ENCODE measurements at regions not wholly inside any gene's neighbourhood (a gene's known extent, or its start where the extent isn't known, plus 50 kb on each side); places are given as distances from the start of the nearest gene placed in this dataset.
"Not testable (repeated sequence)": the region's sequence is repeated elsewhere in the genome, so short reads cannot be mapped to it uniquely, and the experiment has no call there.

DNA sequence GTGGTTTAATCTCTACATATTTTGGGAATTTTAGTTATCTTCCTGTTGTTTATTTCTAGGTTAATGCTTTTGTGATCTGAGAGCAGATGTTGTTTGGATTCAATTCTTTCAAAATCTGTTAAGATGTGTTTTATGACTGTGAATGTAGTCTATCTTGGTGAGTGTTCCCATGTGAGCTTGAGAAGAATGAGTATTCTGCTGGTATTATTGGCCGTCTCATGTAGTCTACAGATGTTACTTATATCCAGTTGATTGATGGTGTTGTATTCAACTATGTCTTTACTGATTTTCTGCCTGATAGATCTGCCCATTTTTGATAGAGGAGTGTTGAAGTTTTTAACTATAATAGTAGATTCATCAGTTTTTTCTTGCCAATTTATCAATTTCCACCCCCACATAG is 141.4 kb upstream of the FOXP2 start:
- no peak for DNase-seq

DNA sequence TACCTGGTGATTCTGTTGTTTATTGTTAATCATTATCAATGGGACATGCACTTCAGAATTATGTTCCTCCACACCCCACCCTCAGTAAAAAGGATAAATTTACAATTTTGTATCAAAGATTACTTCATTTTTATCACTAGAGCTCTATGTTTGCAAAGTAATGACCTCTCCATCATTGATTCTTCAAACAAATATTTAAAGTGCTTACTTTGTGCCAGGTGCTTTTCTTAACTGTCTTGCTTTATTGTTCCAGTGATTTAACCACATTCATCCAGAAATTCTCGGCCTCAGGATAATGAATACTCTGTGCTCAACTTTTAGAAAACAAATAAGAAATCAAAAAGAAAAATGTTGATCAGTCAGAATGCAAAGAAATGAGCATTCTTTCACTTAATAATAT is 144.9 kb upstream of the FOXP2 start:
- no peak for DNase-seq

DNA sequence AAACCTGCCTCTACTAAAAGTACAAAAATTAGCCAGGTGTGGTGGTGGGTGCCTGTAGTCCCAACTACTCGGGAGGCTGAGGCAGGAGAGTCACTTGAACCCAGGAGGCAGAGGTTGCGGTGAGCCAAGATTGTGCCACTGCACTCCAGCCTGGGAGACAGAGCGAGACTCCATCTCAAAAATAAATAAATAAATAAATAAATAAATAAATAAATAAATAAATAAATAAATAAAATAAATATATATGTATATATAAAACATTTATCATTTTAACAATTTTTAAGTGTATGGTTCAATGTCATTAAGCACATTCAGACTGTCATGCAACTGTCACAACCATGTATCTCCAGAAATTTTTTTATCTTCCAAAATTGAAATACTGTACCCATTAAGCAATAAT is 147.1 kb upstream of the FOXP2 start:
- not testable (repeated sequence) for DNase-seq

DNA sequence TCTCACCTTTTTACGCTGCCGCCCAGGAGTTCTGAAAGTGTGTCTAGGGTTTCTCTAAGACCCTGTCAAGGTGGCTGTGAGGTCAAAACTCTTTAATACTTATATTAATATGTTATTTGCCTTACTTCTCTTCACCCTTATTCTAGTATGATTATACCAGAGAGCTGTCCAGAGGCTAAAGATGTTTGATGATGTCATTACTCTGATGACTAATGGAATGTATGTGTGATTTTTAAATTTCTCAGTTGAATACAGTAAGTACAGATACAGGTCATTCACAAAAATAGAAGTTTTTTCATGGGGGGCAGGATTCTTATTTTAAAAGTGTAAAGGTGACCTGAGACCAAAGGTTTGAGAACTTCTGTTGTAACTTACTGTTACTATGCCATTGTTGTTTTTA is 150.6 kb upstream of the FOXP2 start:
- DNase-seq = no peak

DNA sequence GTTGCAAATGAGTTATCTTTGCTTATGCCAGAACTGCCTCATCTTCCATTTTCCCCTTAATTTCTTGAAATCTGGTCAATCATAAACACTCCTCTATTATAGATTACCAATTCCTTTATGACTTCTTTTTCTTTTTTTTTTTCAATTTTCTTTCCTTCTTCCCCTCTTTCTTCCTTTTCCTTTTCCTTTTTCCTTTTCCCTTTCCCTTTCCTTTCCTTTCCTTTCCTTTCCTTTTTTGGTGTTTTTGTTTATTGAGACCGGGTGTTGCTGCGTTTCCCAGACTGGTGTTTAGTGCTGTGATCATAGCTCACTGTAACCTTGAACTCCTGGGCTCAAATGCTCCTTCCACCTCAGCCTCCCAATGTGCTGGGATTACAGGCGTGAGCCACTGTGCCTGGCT is 151.4 kb upstream of the FOXP2 start:
- no peak for DNase-seq

DNA sequence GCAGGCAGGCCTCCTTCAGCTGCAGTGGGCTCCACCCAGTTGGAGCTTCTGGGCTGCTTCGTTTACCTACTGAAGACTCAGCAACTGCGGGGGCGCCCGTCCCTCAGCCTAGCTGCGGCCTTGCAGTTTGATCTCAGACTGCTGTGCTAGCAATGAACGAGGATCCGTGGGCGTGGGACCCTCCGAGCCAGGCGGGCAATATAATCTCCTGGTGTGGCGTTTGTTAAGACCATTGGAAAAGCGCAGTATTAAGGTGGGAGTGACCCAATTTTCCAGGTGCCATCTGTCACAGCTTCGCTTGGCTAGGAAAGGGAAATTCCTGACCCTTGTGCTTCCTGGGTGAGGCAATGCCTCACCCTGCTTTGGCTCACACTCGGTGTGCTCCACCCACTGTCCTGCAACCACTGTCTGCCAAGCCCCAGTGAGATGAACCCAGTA is 159.2 kb upstream of the FOXP2 start:
- DNase-seq = no peak

DNA sequence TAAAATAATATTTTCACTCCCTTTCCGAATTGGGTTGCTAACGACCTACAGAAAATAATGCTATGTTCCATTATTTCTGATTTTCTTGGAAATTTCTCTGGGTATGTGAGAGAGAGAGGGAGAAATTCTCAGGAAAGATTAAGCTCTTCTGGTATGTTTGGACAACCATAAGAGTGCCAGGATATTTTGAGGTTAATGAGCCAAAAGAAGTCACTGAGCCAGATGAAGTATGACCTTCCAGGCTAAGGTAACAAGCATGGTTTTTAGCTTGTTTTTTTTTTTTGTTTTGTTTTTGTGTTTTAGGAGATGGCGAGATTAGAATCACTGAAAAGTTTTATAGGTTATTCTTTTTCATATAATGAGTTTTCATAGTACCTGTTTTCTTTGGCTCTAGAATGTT is 171.0 kb upstream of the FOXP2 start:
- no peak for DNase-seq

DNA sequence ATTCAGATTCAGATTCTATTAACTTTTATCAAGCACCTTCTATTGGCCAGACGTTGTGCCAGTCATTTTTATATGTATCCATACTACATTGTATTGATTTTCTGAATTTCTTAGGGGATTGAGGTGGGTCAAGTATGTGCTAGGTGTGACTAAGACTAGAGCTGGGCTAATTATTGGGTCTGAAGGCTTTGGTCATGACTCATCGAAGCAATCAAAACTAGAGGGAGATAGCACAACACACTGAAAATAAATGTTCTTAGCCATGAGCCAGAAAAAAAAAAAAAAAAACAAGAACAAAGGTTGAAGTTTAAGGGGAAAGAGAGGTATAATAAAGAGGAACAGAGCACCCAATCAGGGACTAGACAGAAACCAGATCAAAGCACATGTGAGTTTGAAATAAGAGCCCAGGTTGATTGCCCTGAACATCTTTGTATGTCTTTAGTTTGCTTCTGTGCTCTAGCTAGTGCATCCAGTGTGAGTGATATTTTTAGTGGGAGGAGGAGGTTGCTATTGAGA is 171.6 kb upstream of the FOXP2 start:
- DNase-seq = no peak

DNA sequence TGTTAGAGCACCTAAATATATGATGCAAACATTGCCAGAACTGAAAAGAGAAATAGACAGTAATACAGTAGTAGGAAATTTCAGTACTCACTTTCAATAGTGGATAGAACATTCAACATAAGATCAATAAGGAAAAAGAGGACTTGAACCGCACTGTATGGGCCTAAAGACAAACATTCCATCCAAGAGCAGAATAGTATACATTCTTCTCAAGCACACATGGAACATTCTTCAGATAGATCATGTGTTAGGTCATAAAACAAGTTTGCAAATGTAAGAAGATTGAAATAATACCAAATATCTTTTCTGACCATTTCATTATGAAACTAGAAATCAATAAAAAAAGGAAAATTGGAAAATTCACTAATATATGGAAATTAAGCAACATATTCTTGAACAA is 185.4 kb upstream of the FOXP2 start:
- no peak for DNase-seq

DNA sequence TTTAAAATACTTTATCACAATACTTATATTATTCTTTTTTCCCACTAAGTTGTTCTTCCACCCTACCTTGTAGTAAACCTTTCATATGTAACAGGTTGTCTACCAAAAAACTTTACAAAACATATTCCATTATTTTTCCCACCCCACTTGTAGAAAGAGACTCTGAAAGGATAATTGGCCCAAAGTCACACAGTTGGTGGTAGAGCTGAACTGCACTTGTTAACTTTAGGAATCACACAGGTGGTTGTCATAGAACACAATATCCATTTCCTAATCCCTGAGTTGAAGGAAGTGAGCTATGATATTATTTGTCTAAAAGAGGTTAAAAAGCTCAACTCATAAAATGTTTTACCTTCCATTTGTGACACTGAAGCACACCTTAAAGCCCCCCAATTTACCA is 188.8 kb upstream of the FOXP2 start:
- DNase-seq = no peak

DNA sequence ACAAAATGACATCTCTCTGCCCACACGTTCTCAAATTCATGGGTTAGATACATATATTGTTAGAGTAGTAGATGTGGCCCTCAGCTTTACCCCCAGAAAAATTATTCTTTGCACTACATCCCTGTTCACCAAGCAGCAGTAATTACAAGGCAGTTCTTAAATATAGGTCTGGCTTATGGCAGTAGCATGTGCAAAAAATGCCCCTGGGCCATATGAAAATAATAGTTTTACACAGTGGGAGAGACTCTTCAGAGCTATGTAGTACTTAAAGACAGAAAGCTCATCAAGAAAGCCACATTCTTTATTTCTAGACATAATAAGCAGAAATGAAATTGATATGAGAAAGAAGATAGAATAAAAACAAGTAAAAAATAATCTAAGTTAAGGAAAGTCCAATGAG is 196.3 kb upstream of the FOXP2 start:
- DNase-seq = no peak

DNA sequence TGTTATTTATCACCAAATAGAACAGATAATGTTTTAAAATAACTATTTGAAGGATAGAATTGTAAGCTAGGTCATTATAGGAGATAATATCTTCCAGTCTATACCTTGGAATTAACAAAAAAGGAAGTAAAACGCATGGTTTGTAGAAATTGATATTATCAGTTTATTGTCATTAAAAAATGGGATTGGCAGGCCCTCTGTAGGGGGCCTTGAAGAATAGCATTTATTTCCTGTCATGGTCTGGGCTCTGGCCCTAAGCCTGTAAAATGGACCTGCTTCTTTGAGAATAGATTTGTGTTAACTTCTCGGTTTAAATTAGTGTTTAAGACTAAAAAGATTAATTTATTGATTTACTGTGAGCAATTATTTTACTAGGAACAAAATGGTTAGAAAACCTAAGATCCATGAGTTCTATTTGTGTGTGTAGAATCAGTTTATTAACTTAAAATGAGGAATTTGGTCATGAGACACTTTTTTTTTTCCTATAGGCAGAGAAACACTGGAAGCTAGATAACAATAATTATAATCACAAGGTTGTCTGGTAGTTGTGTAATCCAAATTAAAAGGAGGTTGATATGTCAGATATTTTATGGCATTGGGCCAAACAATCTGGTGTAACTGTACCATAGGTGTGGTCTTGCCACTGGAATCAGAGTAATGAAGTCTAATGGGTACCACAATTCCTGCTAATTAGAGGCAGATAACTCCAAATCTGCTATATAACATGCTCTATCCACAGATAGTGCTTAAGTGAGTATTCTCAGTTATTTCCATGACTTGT is 197.4 kb upstream of the FOXP2 start:
- DNase-seq = no peak

DNA sequence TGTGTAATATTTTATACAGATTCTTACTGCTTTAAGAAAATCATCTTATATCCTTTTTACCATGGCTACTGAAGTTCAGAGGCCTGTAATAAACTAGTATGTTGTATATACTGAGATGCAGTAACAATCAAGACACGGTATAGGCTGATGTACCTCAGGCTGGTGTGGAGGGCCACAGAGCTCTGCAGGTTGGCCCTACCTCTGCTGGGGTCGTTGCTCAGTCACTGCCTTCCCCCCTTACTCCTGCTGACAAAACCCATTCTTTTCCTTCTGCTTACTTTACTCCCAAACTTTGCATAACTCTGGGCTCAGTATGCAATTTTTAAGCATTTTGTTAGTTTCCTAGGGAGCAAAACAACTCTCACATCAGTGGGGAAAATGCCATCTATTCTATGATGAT is 200.1 kb upstream of the FOXP2 start:
- no peak for DNase-seq

DNA sequence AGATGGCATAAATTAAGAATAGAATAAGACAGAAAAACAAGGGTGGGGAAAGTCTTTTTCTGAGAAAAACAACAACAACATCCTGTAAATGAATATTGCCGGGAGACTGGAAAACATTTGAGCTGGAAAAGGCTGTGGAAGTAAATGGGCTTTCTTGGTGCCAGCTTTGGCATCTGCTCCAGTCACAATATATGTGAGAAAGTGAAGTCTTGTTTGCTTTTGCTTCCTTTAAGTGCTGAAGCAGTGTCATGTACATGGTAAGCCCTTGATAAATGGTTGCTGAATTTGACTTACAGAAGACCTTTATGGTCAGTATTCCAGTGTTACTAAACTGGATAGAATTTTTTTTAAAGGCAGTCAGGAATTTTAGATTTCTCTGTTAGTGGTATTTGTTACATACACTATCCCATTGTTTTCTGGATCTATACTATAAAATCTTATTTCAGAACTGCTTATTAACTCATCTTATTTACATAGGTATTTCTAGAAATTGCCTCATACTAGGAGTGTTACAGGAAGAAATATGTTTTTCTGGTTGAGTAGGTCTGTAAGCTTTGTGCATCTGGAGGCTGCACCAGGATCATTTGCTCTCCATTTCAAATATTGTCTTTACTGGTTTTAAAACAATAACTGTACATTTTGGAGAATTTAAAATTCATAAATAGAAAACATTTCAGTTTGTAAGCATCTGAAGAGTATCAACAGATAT is 201.7 kb upstream of the FOXP2 start:
- DNase-seq = no peak

DNA sequence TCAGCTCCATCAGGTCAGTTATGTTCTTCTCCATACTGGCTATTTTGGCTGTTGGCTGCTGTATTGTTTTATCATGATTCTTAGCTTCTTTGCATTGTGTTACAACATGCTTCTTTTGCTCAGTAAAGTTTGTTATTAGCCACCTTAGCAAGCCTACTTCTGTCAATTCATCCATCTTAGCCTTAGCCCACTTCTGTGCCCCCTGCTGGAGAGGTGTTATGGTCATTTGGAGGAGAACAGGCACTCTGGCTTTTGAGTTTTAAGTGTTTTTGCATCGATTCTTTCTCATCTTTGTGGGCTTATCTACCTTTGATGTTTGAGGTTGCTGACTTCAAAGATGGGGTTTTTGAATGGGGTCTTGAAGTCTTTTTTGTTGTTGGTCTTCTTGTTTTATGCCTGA is 204.6 kb upstream of the FOXP2 start:
- no peak for DNase-seq

DNA sequence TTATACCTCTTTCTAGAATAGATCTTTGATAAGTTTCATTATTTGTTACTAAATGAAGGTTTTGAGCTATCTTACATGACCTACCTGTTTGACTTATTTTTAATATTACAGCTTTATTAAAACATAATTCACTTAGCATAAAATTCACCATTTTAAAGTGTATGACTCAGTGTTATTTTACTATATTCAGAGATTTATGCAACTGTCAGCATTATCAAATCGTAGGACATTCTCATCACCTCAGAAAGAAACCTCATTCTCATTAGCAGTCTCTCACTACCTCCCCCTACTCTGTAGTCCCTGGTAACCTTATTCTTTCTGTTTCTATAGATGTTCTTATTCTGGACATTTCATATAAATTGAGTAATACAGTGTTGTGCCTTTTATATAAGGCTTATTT is 207.9 kb upstream of the FOXP2 start:
- DNase-seq = no peak

DNA sequence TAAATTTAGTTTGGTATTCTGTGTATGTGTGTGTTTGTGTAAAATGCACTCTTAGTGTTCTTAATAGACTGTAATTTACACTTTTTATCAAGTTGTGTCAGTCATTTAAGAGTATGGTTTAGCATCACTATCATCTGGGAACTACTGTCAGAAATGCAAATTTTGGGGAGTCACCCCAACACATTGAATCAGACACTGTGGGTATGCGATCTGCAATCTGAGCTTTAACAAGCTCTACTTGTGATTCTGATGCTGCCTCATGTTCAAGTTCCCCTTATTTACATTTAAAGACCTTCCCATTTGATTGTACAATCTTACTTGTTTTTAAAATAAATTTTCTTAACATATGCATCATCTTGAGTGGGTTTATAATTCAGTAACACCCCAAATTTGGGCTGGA is 218.1 kb upstream of the FOXP2 start:
- DNase-seq = no peak

DNA sequence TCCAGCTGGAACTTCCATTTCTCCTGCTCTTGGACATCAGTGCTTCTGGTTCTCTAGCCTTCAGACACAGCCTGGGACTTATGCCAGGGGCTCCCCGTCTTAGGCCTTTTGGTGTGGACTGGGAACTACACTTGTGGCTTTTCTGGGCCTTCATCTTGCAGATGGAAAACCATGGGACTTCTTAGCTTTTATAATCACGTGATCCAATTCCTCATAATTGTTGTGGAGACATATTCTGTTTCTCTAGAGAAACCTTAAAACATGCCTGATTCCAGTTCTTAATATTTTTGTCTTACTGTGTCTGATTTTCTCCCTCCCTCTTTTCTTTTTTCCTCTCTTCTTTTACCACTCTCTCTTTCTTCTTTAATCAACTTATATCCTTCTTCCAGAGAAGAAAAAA is 224.2 kb upstream of the FOXP2 start:
- DNase-seq = no peak

DNA sequence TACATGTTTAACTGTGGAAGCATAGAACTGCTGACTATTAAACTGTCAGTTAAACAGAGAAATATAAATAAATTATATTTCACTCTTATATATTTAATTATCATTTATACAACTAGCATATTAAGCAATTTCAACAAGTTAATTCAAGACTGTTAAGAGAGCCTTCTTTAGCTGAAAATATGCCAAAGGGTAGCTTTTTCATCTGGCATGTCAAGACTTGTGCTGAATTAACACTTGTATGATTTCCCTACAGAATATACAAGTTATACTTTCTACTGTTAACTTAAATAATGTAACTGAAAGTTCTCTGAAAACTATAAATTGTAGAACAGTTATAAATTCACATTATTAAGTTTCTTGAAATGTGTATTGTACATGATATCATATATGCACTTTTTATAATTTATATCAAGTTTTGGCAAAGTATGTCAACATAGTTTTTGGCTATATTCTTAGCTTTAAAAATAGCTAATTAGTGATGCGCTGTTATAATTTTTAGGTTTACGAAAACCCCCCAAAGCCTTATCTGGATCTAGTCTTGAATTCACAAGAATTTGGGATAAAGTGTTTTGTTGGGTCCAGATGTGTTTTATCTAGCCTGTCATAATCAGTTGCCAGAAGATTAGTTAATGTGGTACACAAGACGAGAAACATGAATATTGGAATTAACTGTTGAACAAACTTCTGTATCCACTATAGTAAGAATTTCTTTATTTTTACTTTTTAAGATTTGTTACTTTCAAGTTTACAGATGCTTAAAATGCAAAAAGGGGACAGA is 231.1 kb upstream of the FOXP2 start:
- no peak for DNase-seq

DNA sequence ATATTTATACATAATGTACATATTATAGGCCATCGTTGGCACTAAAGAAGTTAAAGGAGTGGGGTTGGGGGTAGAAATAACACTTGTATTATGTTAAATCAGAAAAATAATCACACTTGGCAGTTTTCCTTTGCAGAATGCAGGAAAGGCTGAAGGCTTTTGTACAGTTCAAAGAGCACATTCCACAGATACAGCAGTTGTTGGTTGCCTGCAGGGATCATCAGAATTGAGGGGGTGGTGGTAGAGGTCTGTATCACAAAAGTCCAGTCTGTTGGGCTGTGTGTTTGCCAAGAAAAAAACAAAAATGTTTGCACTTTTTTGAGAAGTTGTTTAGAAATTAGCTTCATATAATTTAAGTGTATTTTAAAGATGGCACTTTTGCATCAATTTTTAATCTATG is 231.8 kb upstream of the FOXP2 start:
- no peak for DNase-seq

DNA sequence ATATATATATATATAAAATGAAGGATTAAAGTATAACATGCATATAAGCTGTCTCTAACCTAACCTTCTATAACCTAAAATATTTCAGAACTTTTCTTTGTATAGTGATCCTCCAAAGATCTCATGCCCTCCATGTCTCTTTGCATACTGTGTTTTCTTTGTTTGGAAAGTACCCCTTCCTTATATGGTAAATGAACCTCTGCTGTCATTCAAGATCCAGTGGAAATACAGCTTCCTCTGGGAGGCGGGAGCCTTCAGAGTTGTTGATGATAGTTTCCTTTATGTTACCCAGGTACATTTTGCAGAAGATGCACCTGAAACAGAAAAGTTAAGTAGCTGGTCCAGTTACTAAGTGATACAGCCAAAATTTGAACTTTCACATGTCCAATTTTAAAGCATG is 233.3 kb upstream of the FOXP2 start:
- DNase-seq = no peak

DNA sequence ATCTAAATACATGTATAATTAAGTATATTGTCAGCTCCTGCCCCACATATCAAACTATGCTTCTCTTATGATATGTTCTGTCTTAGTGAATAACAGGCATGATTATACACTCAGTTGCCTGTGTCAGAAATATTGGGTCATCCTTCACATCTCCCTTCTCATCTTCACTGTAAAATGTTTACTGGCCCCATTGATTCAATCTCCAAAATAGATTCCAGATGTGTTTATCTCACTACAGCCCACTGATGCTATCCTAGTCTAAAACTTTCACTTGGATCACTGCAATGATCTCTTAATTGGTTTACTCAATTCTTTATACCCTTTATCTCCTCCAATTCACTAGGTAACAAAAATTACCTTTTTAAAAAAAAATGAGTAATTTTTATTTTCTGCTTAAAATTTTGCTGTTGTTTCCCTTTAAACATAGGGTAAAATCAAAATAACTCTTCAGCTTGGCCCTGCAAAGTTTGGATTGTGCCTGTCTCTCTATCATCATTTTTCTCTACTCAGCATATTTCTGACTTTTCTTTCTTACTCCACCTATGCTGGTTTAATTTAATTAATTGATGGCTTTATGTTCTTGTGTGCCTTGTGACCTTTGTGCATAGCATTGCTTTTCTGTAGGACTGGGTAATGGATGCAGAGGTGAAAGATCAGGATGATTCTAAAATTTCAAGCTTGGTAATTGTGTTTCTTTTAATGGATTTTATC is 233.9 kb upstream of the FOXP2 start:
- no peak for DNase-seq

DNA sequence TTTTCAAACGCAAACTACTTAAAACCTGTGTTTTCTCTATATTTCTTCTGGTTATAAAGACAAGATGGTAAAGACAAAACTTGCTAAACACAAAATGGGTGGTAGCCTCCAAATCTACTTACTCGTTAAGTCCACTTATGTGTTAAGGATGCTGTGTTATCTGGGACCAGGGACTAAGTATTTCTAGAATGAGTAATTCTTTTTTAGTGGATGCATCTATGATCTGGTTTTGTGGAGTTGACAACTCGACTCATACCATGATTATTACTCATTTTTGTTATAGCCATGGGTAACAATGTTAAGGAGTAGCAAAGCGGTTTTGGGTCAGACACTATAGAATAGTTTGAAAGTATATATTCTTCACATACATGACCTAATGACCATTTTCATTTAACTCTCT is 239.5 kb upstream of the FOXP2 start:
- DNase-seq = no peak

All from amniotic stem cell (primary cell).